Uterus (tissue), 2 donors: ENCODE measurements at regions not wholly inside any gene's neighbourhood (a gene's known extent, or its start where the extent isn't known, plus 50 kb on each side); places are given as distances from the start of the nearest gene placed in this dataset.
"Not testable (repeated sequence)": the region's sequence is repeated elsewhere in the genome, so short reads cannot be mapped to it uniquely, and the experiment has no call there.

Experiments
- POLR2A ChIP-seq, 2 donors: fragments of 450-650 bp; IDR thresholded peaks; one replicate each; pipeline ENCODE4 v1.6.1; 2016; ENCODE audit warnings: antibody characterized with exemption in 2 of 2, mild to moderate bottlenecking in 1 of 2, moderate library complexity in 1 of 2
- TF ChIP-seq, protein P1 (sequence below), 4 experiments: fragments of 200-600 bp in 2 of 4; fragments of 450-650 bp in 2 of 4; sonication (generic) in 2 of 4; IDR thresholded peaks; one replicate each; pipeline ENCODE4 v1.5.1; 2016 to 2019; ENCODE audit warnings: antibody characterized with exemption in 4 of 4, mild to moderate bottlenecking in 2 of 4, moderate library complexity in 1 of 4

DNA sequence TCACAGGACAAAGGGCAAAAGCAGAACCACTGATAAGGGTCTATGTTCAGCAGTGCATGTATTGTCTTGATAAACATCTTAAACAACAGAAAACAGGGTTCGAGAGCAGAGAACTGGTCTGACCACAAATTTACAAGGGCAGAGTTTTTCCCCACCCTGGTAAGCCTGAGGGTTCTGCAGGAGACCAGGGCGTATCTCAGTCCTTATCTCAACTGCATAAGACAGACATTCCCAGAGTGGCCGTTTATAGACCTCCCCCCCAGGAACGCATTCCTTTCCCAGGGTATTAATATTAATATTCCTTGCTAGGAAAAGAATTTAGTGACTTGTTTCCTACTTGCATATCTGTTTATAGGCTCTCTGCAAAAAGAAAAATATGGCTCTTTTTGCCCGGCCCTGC is 274.1 kb downstream of the OSTF1 start:
- not testable (repeated sequence) for TF ChIP-seq POLR2A (IDR thresholded peaks at IDR 0.05)
- TF ChIP-seq, protein P1, sequence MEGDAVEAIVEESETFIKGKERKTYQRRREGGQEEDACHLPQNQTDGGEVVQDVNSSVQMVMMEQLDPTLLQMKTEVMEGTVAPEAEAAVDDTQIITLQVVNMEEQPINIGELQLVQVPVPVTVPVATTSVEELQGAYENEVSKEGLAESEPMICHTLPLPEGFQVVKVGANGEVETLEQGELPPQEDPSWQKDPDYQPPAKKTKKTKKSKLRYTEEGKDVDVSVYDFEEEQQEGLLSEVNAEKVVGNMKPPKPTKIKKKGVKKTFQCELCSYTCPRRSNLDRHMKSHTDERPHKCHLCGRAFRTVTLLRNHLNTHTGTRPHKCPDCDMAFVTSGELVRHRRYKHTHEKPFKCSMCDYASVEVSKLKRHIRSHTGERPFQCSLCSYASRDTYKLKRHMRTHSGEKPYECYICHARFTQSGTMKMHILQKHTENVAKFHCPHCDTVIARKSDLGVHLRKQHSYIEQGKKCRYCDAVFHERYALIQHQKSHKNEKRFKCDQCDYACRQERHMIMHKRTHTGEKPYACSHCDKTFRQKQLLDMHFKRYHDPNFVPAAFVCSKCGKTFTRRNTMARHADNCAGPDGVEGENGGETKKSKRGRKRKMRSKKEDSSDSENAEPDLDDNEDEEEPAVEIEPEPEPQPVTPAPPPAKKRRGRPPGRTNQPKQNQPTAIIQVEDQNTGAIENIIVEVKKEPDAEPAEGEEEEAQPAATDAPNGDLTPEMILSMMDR (IDR thresholded peaks at IDR 0.05): not testable (repeated sequence)
